Upper lobe of right lung (tissue), 1 donor: ENCODE measurements at regions not wholly inside any gene's neighbourhood (a gene's known extent, or its start where the extent isn't known, plus 50 kb on each side); places are given as distances from the start of the nearest gene placed in this dataset.

ENCODE experiments used
- ATAC-seq: fragments of 200-7000 bp; cut with Tn5 transposase; one replicate; pipeline ENCODE4 v1.9.1; 2020; ENCODE audit warnings: mild to moderate bottlenecking, moderate library complexity
- DNase-seq: peaks from one replicate; pipeline ENCODE4 v3.0.0-alpha.2; 2020
- H3K27ac ChIP-seq: fragments of 200-600 bp; one replicate; pipeline ENCODE4 v1.8.0; 2022
- H3K27me3 ChIP-seq: fragments of 200-600 bp; one replicate; pipeline ENCODE4 v1.8.0; 2022; ENCODE audit warnings: mild to moderate bottlenecking
- H3K36me3 ChIP-seq: fragments of 200-600 bp; one replicate; pipeline ENCODE4 v1.8.0; 2022
- H3K4me1 ChIP-seq: fragments of 200-600 bp; one replicate; pipeline ENCODE4 v1.8.0; 2022
- H3K4me3 ChIP-seq: fragments of 200-600 bp; one replicate; pipeline ENCODE4 v1.8.0; 2022; ENCODE audit warnings: mild to moderate bottlenecking
- H3K9me3 ChIP-seq: fragments of 200-600 bp; one replicate; pipeline ENCODE4 v1.8.0; 2022
- intact Hi-C: fragments of 100-400 bp; cut with DNase I; formaldehyde crosslinking; loops from one replicate; pipeline ENCODE4 v1.11.0; 2022
- TF ChIP-seq, protein P1 (sequence below): fragments of 200-600 bp; IDR thresholded peaks from one replicate; pipeline ENCODE4 v1.8.0; 2022; ENCODE audit warnings: antibody characterized with exemption
- donor health status: DM: no; HTN: yes; CAD: no; lungs with severe emphysema.

- intact Hi-C loops = no loop called here
- Histone ChIP-seq H3K27ac (no peak overlapping the region), H3K27me3 (no peaks in the 10 kb centered on the region), H3K9me3 (no peaks in the 10 kb centered on the region), H3K4me1 (no peaks in the 10 kb centered on the region), H3K4me3 (no peak overlapping the region), H3K36me3 (no peaks in the 10 kb centered on the region)
- DNase-seq (no peak), ATAC-seq (no peak)
- TF ChIP-seq, protein P1, sequence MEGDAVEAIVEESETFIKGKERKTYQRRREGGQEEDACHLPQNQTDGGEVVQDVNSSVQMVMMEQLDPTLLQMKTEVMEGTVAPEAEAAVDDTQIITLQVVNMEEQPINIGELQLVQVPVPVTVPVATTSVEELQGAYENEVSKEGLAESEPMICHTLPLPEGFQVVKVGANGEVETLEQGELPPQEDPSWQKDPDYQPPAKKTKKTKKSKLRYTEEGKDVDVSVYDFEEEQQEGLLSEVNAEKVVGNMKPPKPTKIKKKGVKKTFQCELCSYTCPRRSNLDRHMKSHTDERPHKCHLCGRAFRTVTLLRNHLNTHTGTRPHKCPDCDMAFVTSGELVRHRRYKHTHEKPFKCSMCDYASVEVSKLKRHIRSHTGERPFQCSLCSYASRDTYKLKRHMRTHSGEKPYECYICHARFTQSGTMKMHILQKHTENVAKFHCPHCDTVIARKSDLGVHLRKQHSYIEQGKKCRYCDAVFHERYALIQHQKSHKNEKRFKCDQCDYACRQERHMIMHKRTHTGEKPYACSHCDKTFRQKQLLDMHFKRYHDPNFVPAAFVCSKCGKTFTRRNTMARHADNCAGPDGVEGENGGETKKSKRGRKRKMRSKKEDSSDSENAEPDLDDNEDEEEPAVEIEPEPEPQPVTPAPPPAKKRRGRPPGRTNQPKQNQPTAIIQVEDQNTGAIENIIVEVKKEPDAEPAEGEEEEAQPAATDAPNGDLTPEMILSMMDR = no peak
These were observed 88.0 kb upstream of the RASGRF1 start for GRCh38 chr15:79178594-79178993.

GRCh38 chr15:79176151-79176550 is 85.6 kb upstream of the RASGRF1 start:
- intact Hi-C loops = no loop called here
- ATAC-seq = no peak
- Histone ChIP-seq H3K4me1 (no peaks in the 10 kb centered on the region), H3K4me3 (no peak overlapping the region), H3K27ac (no peak overlapping the region), H3K36me3 (no peaks in the 10 kb centered on the region), H3K27me3 (peaks cover 5% of the 10 kb centered on the region), H3K9me3 (no peaks in the 10 kb centered on the region)
- TF ChIP-seq, protein P1 = no peak
- no peak for DNase-seq

DNA sequence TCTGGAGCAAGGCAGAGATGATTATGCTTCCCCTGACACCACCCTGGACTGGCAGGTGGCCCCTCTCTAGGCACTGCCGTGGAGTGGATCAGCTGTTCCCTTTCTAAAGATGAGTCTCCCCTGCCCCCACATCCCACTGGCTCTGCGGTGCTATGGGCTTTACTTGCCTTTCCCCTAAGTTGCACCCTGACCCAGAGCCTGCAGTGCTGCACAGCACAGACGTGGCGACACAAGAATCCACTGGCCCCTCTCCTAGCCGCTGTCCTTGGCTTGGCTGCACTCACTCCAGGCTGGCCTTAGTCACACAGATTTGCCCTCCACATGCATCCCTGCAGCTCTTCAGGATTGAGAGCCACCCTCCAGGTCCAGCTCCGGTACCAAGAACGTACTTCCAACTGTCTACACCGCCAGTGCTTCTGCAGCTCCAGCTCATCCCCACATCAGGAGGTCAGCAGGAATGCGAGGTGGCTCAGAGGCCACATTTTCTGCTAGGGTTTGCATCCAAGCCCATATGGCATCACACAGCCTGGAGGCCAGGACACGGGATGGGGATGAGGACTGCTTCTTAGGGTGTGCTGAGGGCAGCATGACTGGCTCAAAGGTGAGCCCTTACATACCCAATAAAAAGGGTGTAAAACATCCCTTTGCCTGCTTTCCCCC is 82.4 kb upstream of the RASGRF1 start:
- no peaks in the 10 kb centered on the region for H3K9me3 ChIP-seq
- no peaks in the 10 kb centered on the region for H3K36me3 ChIP-seq
- DNase-seq = no peak
- H3K27ac ChIP-seq = no peak overlapping the region
- TF ChIP-seq, protein P1 = no peak
- H3K4me1 ChIP-seq = peaks cover 3% of the 10 kb centered on the region
- H3K27me3 ChIP-seq = peaks cover 10% of the 10 kb centered on the region
- no peak for ATAC-seq
- intact Hi-C loops = no loop called here
- H3K4me3 ChIP-seq = no peak overlapping the region

DNA sequence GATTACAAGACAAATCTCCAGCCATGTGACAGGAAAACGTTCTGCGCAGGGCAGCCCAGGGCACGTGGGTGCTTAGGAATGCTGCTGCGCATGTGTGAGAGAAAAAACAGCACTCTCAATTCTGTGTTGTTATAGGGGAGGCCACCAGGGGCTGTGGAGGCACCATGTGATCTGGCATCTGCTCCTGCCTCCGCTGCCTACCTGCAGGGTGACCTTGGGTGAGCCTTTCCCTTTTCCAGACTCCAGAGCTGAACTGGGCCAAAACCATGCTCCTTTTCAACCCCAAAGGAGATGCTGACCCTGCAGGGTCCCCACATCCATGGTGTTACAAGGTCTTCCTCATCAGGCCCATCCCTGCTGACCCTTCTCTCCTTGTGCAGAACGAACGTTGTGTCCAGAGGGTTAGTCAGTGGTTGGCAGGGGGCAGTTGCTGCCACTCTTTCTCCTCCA is 81.5 kb upstream of the RASGRF1 start:
- ATAC-seq = no peak
- intact Hi-C loops = no loop called here

GRCh38 chr15:79171320-79172031 is 80.9 kb upstream of the RASGRF1 start:
- TF ChIP-seq, protein P1 = no peak
- DNase-seq (no peak), ATAC-seq (no peak)
- Histone ChIP-seq H3K4me3 (no peak overlapping the region), H3K36me3 (no peaks in the 10 kb centered on the region), H3K27me3 (peaks cover 10% of the 10 kb centered on the region), H3K4me1 (peaks cover 3% of the 10 kb centered on the region), H3K9me3 (no peaks in the 10 kb centered on the region), H3K27ac (no peak overlapping the region)
- intact Hi-C loops = no loop called here

More for the DNA sequence above, 81.5 kb upstream of the RASGRF1 start:
- Histone ChIP-seq H3K9me3 (no peaks in the 10 kb centered on the region), H3K27ac (no peak overlapping the region), H3K27me3 (peaks cover 10% of the 10 kb centered on the region), H3K4me3 (no peak overlapping the region), H3K36me3 (no peaks in the 10 kb centered on the region), H3K4me1 (peaks cover 3% of the 10 kb centered on the region)
- TF ChIP-seq, protein P1 = no peak
- no peak for DNase-seq
